Suppressor macrophage (primary cell): ENCODE measurements at regions not wholly inside any gene's neighbourhood (a gene's known extent, or its start where the extent isn't known, plus 50 kb on each side); places are given as distances from the start of the nearest gene placed in this dataset.

Experiments
- DNase-seq, 4 experiments: peaks; one replicate each; pipeline ENCODE4 v3.0.0-alpha.2; 2020 to 2022

DNA sequence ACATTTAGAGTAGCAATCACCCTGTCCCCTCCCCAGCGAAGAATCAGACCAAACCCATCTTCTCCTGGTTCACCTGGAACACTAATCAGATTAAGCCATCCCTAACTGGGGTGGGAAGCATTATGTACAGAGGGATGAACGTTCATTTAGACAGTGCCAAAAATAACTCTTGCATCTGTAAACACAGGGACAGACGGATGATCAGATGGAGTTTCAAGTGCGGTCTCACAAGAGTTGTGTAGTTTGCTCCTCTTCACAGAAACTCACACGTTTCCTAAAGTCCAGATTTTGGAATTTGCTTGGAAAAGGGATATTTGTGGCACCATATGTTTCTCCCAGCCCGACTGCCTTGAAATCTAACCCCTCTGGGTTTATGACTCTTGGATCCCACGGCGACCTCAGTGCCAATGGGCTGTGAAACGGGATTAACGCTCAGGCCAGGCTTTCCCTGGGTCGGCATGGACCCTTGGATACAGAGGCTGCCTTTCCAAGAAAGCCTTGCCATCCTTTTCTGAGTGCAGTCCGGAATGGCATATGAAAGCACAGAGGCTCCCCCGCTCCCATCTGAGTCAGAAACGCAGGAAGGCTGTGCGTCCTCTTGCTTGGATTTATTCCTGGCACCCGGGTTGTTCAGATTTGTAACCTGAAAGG, 293.2 kb upstream of the HABP2 start:
- no peak for DNase-seq

DNA sequence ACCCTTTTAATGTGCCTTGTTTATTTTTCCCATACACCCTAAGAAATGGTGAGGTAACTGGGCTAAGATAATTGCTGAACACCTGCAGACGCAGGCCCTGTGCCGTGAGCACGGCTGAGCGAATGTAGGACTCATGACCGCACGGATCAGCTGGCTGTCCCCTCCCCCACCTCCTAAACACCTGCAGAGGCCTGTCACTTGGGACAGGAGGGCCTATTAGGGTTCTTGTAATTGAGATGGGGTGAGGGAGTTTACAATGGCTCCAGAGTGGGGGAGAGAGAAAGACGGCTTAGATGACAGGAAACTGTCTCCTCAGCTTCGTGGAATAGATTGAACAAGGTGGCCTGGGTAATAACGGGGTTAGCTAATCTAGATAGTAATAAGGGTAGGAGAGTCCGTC, 291.7 kb upstream of the HABP2 start:
- DNase-seq, result no peak

DNA sequence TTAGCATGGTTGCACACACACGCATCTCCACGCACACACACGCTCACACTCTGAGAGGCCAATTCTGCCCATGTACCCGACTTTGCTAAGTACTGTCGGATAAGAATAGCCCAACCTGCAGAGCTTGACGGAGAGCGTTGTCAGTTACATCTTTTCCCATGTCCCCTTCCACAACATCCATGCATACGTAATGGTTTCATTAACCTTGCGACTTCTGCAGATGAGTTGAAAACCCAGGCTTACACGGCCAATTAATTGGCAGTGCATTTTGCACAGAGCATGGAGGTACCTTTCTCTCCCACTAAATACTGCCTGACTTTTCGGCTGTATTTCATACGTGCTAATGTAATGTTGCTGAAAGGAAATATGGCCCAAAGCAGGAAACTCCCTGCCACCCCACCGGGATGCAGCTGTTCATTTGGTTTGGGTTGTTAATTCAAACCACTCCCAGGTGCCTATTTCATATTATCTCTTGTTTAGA, 291.2 kb upstream of the HABP2 start:
- DNase-seq, result no peak

DNA sequence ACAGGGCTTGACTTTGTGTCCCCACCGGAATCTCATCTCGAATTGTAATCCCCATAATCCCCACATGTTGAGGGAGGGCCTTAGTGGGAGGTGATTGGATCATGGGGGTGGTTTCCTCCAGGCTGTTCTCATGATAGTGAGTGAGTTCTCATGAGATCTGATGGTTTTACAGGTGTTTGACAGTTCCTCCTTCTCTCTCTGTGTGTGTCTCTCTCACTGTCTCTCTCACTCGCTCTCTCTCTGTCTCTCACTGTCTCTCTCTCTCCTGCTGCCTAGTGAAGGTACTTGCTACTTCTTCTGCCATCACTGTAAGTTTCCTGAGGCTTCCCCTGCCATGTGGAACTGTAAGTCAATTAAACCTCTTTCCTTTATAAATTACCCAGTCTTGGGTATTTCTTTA, 289.8 kb upstream of the HABP2 start:
- no peak for DNase-seq

DNA sequence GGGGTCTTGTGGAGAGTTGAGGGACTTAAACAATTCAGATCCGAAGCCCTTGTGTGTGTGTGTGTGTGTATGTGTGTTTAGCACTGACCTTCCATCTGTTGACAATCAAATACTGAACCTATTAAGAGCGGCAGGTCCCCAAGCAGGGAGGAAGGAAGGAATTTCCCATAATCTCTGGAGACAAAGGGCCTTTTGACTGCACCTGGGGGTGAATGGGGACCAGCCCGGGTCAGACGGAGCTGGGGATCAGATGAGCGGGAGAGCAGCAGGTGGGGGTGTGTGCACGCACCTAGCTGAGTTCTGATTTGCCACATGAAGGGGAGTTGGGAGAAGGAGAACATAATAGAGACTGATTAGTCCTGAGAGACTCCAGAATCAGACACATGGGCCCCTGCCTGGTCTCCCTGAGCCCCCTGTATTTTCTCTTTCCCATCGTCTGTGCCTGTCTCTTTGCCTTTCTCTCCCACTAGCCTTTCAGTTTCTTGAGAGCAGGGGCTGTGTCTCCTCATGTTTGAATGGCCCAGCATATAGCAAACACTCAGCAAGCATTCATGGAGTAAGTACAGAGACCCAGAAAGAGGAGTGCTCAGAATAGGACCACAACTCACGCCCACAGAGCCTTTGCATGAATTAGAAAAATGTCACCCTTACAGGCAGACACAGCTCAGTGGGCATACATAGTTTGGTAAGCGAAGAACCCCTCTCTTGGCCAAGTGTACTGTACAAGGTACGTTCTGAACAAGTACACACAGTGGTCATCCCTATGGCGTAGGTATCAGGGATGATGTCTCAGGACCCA, 288.3 kb upstream of the HABP2 start:
- DNase-seq, result no peak

DNA sequence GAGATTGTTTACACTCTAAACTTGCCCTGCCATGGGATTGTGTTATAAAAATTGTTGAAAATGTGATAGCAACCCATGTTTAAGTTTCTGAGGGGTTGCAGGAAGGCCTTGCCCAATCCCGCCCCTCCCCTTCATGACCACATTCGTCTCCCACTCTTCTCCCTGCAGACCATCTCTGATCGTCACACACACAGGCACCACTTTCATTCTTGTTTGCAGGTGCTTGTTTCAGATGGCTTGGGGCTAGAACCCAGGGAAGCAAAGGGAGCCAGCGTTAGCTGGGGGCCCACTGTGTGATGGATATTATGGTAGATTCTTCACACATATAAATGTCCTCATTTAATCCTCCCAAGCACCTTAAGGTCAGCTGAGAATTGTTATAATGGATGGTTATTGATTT, 286.7 kb upstream of the HABP2 start:
- DNase-seq, result no peak

DNA sequence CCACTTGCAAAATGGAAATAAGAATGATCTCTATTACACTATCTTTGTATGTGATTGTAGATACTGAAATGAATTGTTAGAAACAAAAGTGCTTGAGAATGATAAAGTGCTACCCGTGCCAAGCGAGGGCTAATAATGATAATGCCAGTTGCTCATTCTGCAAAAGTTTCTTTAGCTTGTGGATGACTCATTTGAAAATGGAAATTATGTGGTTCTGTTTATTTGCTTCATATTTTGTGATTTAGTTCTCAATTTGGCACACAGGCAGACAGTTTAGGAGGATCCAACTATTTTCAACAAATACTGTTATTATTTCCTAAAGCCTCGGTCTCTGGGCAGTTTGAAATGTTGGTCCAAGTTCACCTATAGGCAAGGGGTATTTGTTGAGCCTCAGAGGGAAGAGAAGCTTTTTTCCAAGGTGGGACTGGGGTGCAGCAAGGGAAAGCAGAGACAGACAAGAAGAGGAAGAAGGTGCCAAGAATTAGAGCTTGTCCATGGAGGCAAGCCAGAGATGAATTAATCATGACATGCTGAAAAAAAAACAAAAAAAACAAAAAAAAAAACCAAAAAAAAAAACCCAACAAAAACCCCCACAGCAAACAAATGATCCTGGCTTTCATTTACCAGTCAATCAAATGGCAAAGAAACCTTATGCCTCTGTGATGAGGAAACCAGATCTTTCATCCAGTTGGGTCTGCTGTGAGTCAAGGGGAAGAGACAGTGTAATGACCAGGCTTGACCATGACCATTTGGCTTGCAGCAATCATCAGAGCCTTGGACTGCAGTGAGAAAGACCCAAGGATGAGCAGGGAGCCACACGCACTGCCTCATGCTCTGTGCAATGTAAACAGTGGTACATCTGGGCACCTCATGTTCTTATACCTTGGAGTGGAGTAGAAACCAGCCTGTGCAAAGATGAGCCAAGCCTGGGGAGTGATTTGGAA, 285.0 kb upstream of the HABP2 start:
- DNase-seq, result peak; percentile 46 to 73 (median 50)

DNA sequence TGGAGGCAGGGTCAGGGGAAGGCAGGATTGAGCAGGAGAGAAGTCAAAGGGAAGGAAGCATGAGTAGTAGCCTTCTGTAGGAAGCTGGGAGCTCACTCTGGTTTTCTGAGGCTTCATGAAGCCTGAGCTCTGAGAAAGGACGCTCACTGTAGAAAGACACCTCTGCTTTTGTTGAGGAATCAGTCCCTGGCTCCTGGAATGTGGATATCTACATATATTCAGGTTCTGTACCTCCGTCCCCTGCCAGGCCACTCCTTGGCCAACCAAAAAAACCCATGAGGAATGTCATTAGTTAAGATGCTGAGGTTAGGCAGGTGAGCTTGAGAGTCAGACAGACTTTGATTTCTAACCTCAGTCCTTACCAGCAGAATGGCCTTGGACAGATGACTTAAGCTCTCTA, 283.5 kb upstream of the HABP2 start:
- DNase-seq, result no peak

DNA sequence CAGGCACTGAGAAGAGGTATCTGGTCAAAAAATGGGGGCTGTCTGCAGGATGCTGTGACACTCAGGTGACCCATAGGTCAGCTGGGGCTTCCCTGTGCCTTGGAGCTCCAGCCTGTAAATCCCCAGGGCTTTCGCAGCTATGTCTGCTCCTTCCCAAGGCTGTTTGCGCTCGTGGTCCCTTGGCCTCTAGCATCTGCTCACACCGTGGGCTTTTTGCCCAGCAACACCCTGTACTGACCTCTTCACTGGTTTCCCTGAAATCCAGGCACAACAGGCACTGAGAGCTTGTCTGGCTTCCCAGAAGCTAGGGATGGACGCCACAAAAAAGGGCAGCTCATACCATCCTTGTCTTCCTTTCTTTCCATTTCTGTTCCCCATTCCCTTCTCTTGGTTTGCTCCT, 280.3 kb upstream of the HABP2 start:
- no peak for DNase-seq

DNA sequence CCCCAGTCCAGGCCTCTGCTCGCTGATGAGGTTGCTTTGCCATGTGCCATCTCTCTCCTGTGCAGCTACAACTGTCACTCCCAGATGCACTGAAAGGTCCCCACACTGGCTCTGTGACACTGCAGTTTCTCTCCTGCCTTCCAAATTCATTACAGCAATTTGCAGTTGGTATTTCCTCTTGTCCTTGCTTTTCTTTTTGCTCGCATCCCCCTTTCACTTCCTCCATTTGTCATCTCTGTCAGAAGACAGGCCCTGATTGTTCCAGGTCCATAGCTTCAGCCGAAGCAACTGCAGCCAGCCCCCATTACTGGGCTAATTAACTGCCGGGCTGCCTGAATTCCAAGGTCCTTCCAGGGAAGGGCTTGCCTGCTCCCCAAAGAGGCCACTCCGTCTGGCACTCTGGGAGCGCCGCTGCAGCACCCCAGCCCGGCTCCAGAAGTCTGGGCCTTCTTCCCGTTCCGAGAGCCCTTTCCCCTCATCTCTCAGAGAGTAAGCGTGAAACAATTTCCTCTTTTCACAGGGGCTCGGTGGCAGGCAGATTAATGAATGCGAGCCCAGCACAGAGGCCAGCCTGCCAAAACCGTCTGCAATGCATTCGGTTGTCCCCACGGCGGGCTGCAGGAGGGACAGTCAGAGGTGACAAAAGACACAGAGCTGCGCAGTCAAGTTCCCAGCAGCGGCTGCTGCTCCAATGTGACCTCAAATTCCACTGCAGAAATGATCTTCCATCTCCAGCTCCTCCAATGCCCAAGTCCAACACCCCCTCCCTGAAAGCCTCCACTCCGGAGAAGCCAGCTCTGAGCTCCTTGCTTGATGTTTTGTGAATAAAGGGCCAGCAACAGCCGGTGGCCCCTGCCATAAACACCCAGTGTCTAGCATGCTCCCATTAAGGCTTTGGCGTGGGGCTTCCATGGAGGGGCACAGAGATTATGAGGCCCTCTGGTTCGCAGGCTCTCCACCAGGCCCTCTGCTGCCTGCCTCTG, 279.4 kb upstream of the HABP2 start:
- DNase-seq, result peak; percentile 68 to 88 (median 83)

DNA sequence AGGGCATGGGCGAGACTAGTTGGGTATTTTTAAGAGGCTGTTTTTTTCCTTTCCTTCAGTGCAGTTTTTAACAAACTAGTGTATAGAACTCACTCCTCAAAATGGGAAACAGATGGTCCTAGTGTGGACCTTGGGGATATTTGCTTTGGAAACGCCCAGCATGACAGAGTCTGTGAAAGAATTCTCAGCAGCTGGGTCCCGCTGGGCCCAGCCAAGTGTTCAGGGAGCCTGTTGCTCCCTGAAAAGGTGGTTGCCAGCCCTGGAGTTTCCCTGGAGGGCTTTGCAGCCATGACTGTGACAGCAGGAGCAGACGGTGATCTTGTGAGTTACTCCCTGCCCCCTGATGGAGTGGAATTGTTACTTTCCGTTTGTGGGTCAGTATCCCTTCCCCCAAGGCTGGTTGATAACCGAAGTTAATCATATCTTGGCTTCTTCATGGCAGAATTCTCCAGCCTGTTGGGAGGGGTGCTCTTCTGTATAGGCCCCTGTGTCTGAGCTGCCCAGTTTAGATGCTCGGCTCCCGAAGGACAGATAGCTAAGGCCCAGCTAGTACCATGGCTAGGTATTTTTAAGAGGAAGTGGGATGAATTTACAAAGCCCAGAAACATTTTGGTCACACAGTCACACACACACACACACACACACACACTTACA, 278.6 kb upstream of the HABP2 start:
- no peak for DNase-seq

DNA sequence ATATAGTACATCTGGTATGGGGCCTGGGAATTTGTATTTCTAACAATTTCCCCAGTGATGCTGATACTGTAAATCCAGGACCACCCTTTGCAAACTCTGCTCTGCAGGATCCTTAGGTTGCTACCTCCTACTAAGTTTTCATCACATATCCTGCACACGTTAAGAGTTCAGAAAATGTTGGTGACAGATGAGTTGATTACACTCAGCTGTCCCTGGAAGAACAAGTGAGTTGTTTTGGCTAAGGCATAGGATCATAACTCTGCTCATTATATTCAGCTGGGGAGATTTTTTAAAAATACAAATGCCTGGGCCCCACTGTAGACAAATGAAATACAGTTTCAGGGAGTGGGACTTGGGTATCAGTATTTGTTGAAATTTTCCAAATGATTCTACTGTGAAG, 274.6 kb upstream of the HABP2 start:
- no peak for DNase-seq

DNA sequence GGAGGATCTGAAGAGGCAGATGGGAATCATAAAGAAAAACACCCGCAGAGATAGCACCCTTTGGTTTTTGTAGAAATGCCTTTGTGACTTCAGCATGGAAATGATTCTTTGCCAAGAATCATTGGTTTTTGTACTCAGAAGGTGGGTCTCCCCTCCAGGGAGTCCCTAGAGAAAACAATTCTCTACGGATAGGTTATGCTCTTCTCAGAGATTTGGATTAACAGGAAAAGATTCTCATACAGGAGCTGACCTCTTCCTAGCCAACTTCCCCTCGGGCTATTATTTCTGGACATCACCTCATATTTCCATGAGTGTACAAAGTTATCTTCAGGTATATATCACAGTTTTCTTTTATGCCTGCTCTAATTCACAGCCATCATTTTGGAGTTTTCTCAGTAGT, 274.2 kb upstream of the HABP2 start:
- no peak for DNase-seq

DNA sequence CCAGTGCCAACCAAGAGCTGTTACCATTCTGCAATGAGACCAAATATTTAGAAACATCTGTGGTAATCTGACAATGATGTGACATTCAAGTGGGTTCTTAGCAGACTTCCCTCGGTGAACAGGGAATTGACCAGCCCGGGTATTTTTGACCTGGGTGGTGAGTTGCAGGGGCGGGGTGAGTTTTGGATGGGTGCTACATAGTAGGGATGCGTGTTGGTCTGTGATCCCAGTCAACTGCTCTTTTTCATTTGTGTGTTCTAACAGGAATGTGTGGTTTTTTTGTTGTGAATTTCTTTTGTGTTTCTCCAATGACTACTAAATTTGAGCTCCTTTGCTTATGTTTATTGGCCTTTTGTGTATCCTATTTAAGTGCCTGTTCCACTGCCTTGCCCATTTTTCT, 273.6 kb upstream of the HABP2 start:
- no peak for DNase-seq

DNA sequence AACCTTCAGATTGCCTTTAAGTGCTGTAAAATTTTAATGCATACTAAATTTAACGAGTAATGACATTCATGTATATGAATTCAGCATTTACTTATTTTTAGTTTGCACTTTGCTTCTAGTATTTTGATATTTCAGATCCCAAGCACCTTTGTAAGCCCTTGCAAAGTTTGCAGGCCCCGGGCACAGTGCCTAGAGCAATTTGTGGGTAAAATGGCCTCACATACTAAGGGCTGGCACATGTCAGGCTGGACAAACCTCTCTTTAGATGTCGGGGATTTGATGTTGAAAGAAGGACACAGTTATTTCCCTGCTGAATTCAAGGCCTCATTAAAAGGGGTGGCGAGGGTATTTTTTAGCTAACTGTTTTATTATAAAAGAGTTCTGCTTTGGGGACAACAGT, 270.3 kb upstream of the HABP2 start:
- DNase-seq, result no peak

DNA sequence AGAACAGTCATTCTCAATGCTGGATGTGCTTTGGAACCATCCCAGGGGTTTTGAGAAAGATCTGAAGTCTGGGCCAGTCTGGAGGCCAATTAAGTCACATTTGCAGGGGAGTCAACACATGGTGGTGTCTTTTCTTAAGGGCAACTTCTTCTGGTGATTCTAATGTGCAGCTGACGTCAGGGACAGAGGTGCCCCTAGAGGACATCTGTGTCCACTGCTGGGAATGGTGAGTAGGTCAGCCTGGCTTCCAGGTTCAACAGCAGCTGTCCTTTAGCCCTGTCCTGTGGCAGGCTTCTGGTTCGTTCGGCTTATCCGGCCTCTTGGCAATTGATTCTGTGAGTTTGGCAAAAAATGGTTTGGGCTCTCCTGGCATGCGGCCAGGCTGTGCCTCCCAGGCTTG, 269.7 kb upstream of the HABP2 start:
- peak in 1 of 4 experiments; percentile 16 for DNase-seq

DNA sequence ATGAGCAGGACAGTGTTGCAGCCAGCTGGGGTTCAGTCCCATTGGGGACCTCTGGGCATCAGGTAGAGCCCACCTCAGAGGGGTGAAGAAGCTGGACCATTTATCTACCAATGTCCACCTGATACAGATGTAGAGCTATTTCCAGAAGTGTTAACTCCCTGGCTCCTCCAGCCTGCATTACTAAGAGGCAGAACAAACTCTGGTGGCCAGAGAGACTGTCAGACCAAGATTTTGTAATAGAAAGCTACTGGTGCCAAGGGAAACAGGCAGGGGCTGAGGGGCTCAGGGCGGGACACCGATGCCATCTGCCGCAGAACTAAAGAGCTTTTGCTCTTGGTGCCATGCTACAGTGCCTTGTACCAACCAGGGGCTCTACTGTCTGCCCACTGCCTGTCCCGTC, 268.2 kb upstream of the HABP2 start:
- DNase-seq, result no peak

DNA sequence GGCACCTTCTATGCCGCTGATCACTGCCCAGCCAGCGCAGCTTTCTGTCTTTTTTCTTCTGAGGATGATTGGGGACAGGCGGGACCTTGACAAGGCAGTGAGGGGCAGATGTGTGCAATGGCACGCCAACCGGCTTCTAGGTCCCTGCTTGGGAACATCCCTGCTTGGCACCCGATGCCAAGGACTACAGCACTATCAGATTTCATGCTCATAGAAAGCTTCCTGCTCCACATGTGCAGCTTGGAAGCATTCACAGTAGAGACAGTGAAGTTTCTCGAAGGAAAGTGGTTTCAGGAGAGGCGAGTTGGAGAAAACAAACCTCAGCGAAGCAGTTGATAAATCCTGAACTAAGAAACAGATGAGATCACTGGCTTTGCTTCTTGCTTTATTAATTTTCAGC, 267.5 kb upstream of the HABP2 start:
- no peak for DNase-seq

DNA sequence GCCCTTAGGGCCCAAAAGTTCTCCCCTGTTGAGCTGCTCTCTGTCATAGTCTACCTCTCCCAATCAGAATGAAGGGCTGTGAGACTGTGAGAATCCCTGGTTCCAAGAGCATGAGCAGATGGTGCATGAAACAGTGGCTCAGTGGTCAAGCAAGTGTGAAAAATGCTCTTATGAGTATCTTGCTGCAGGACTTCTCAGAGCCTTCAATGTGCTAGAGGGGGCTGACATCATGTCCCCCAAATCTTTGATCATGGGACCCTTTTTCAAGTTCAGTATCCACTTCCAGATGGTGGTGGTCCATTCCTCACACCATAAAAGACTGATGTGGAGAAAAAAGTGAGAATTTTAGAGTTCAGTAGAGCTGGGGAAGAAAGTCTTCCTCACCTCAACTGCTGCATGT, 265.3 kb upstream of the HABP2 start:
- DNase-seq, result no peak

DNA sequence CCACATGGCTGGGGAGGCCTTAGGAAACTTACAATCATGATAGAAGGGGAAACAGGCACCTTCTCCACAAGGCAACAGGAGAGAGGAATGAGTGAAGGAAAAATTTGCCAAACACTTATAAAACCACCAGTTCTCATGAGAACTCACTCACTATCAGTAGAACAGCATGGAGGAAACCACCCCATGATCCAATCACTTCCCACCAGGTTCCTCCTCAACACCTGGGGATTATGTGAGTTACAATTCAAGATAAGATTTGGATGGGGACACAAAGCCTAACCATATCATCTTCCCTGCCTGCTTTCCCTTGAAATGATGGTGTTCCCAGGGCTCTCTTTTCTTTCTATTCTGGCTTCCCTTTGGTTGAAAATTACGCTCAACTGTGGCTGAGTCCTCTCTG, 262.7 kb upstream of the HABP2 start:
- DNase-seq, result no peak

DNA sequence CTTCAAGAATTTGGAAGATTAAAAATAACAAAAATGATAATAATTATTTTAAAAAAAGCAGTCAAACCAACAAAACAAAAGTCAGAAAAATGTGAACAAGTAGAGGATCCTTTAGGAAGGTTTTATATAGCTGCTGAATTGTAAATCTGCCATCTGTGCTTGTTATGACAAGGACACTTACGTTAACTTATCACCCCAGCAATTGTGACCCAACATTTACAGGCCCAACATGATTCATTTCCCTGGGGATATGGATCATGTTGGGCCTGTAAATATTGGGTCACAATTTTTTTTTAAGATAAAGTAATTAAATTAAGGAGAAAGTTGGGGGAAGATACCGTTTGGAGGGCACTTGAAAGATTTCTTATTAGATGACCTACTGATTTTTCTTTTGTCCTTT, 261.4 kb upstream of the HABP2 start:
- no peak for DNase-seq
